SK-N-MC (cell line): ENCODE measurements at regions not wholly inside any gene's neighbourhood (a gene's known extent, or its start where the extent isn't known, plus 50 kb on each side); places are given as distances from the start of the nearest gene placed in this dataset.

Experiments used
- DNase-seq: peaks from one replicate; pipeline ENCODE4 v3.0.0-alpha.2; 2011; ENCODE audit warnings: low read depth, low spot score
- H3K27ac ChIP-seq: fragments of 200-600 bp; sonication (generic); 2 replicates; pipeline ENCODE4 v1.5.1; 2016; ENCODE audit warnings: mixed run types
- H3K36me3 ChIP-seq: fragments of 200-600 bp; sonication (generic); 2 replicates; pipeline ENCODE4 v1.6.1; 2017; ENCODE audit warnings: antibody characterized with exemption, low read length, mixed read lengths; ENCODE audit not compliant: insufficient read depth
- H3K4me3 ChIP-seq: fragments of 200-600 bp; sonication (generic); 2 replicates; pipeline ENCODE4 v1.5.1; 2016
- H3K9ac ChIP-seq: fragments of 200-600 bp; sonication (generic); 2 replicates; pipeline ENCODE4 v1.8.0; 2017; ENCODE audit warnings: mixed run types, mixed read lengths; ENCODE audit not compliant: insufficient read length
- H3K9me3 ChIP-seq: fragments of 200-600 bp; sonication (generic); 2 replicates; pipeline ENCODE4 v1.6.1; 2017; ENCODE audit warnings: low read depth, mild to moderate bottlenecking, antibody characterized with exemption, low read length, moderate library complexity, mixed read lengths
- EZH2 ChIP-seq: fragments of 200-600 bp; sonication (generic); IDR thresholded peaks from one replicate; pipeline ENCODE4 v1.6.1; 2017; ENCODE audit warnings: antibody characterized with exemption
- FOXP2 ChIP-seq: optimal IDR thresholded peaks from 2 replicates; pipeline ENCODE3; 2011; ENCODE audit warnings: mild to moderate bottlenecking, moderate library complexity; ENCODE audit not compliant: insufficient read depth; ENCODE audit errors: extremely low read length, control extremely low read depth
- POLR2AphosphoS5 ChIP-seq: IDR thresholded peaks from 2 replicates; pipeline ENCODE4 v1.6.1; 2012; ENCODE audit warnings: mild to moderate bottlenecking, low read depth, low read length, borderline replicate concordance

- no peak for DNase-seq
- TF ChIP-seq FOXP2 (no peak), EZH2 (no peak)
- H3K4me3 ChIP-seq: no peak overlapping the region
- H3K9me3 ChIP-seq: no peaks in the 10 kb centered on the region
- H3K27ac ChIP-seq: no peak overlapping the region
- H3K36me3 ChIP-seq: no peaks in the 10 kb centered on the region
- no peak overlapping the region for H3K9ac ChIP-seq
Observed at GRCh38 chr16:27729516-27730304, 179.8 kb downstream of the KATNIP start.

DNA sequence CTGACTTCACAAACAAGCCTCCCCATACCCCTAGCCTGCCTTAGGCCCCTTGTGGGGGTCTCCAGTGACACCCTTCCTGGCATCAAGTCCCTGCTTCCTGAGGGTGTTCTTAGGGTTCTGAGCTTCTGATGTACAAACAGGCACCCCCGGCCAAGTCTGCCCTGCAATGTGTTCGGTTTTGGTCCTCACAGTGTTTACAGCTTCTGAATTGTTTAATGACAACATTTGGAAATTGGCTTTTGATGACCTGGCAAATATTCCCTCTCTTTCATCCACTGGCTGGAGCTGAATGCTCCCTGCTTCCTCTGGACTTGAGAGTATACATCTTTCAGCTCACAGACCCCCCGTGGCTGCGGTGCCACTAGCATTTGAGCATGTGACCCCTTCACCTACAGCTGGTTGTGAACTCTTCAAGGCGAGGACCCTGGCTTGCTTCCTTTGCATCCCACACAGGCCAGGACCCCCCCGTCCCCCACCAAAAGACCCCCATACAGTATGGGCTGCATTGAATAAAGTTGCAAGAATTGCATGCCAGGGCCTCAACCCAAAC lies 180.8 kb downstream of the KATNIP start:
- TF ChIP-seq POLR2AphosphoS5 (no peak), FOXP2 (no peak), EZH2 (no peak)
- no peak overlapping the region for H3K4me3 ChIP-seq
- H3K36me3 ChIP-seq: no peaks in the 10 kb centered on the region
- no peak for DNase-seq
- no peak overlapping the region for H3K9ac ChIP-seq
- no peaks in the 10 kb centered on the region for H3K9me3 ChIP-seq
- H3K27ac ChIP-seq: no peak overlapping the region

GRCh38 chr16:27735031-27735430 lies 185.1 kb downstream of the KATNIP start:
- no peak for DNase-seq
- Histone ChIP-seq H3K36me3 (no peaks in the 10 kb centered on the region), H3K4me3 (no peak overlapping the region), H3K27ac (no peak overlapping the region), H3K9me3 (no peaks in the 10 kb centered on the region), H3K9ac (no peak overlapping the region)
- TF ChIP-seq POLR2AphosphoS5 (no peak), FOXP2 (no peak), EZH2 (no peak)

GRCh38 chr16:27736431-27736830 lies 186.5 kb downstream of the KATNIP start:
- H3K36me3 ChIP-seq: no peaks in the 10 kb centered on the region
- DNase-seq: no peak
- H3K9me3 ChIP-seq: no peaks in the 10 kb centered on the region
- no peak overlapping the region for H3K27ac ChIP-seq
- TF ChIP-seq POLR2AphosphoS5: no peak
- no peak for TF ChIP-seq FOXP2
- no peak for TF ChIP-seq EZH2
- H3K4me3 ChIP-seq: no peak overlapping the region
- H3K9ac ChIP-seq: no peak overlapping the region

GRCh38 chr16:27737513-27737912 lies 187.6 kb downstream of the KATNIP start:
- no peak overlapping the region for H3K4me3 ChIP-seq
- H3K9ac ChIP-seq: no peak overlapping the region
- TF ChIP-seq POLR2AphosphoS5: no peak
- TF ChIP-seq EZH2: no peak
- no peak for TF ChIP-seq FOXP2
- H3K36me3 ChIP-seq: no peaks in the 10 kb centered on the region
- no peak for DNase-seq
- no peak overlapping the region for H3K27ac ChIP-seq
- H3K9me3 ChIP-seq: no peaks in the 10 kb centered on the region
